SK-N-MC (cell line): ENCODE measurements at regions not wholly inside any gene's neighbourhood (a gene's known extent, or its start where the extent isn't known, plus 50 kb on each side); places are given as distances from the start of the nearest gene placed in this dataset.

ENCODE experiments used
- EZH2 ChIP-seq: fragments of 200-600 bp; sonication (generic); IDR thresholded peaks from one replicate; pipeline ENCODE4 v1.6.1; 2017; ENCODE audit warnings: antibody characterized with exemption
- FOXP2 ChIP-seq: optimal IDR thresholded peaks from 2 replicates; pipeline ENCODE3; 2011; ENCODE audit warnings: mild to moderate bottlenecking, moderate library complexity; ENCODE audit not compliant: insufficient read depth; ENCODE audit errors: extremely low read length, control extremely low read depth
- POLR2AphosphoS5 ChIP-seq: IDR thresholded peaks from 2 replicates; pipeline ENCODE4 v1.6.1; 2012; ENCODE audit warnings: mild to moderate bottlenecking, low read depth, low read length, borderline replicate concordance

GRCh38 chr12:28086521-28087155, 103.6 kb upstream of the CCDC91 start:
- no peak for TF ChIP-seq EZH2
- no peak for TF ChIP-seq POLR2AphosphoS5
- TF ChIP-seq FOXP2: no peak
